CD4-positive, alpha-beta T cell treated with Interleukin-4 for 1 hour (primary cell): ENCODE measurements at regions not wholly inside any gene's neighbourhood (a gene's known extent, or its start where the extent isn't known, plus 50 kb on each side); places are given as distances from the start of the nearest gene placed in this dataset.
A peak's percentile ranks its signal among the peaks of the same experiment; 100 is the strongest.
"Not testable (repeated sequence)": the region's sequence is repeated elsewhere in the genome, so short reads cannot be mapped to it uniquely, and the experiment has no call there.

Source experiments
- DNase-seq, 2 donors: peaks; one replicate each; pipeline ENCODE4 v3.0.0-alpha.2; 2020 to 2022

DNA sequence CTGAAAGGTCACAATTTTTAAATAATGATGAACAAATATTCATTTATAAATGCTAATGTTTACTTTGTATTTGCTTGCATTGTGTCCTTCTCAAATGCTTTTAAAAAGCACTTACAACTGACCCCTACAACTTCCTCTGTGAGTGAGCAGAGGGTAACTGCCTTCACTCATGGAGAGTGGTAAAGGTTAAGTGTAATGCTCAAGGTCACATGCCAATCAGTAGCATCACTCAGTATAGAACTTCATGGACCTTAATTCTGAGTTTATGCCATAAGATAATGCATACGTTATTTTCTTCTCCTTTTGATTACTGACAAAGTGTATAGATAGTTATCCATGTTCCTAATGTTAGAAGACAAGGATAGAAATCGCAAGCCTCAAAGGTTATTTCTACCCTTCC lies 91.8 kb upstream of the SERTAD2 start:
- DNase-seq = no peak

GRCh38 chr2:64747690-64748091 lies 94.0 kb upstream of the SERTAD2 start:
- not testable (repeated sequence) for DNase-seq

DNA sequence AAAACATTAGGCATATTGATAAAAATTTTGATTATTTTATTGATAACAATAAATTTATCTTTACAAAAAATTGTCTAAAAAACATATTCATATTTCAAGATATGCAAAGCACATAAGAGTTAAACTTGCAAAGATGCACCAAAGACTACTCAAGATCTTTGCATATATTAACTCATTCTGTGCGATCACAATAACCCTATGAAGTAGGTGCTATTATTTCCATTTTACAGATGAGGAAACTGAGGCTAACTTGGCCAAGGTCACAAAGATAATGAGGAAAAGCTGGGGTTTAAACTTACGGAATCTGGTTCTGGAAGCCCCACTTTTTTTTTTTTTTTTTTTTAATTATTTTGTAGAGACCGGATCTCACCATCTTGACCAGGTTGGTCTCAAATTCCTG lies 94.4 kb upstream of the SERTAD2 start:
- DNase-seq = no peak

DNA sequence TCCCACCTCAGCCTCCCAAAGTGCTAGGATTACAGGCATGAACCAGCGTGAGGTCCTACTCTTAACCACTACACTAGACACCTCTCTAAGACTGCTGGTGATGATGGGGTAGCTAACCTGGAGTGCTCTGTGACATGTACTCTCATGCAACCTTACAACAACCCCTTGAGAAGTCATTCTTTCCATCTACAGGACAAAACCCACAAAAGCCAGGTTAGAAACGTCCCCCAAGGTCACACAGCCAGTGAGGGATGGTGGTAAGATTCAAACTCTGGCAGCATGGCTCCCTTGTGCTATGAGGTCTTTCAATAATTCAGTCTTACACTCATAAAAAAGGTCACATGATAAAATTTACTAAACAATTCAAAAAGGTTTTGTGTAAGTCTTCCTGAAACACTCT lies 94.8 kb upstream of the SERTAD2 start:
- no peak for DNase-seq

- DNase-seq = no peak
Measured at GRCh38 chr2:64749446-64749845, 95.7 kb upstream of the SERTAD2 start.

GRCh38 chr2:64750001-64750816 lies 96.5 kb upstream of the SERTAD2 start:
- DNase-seq = peak; percentile 26 to 45

GRCh38 chr2:64750817-64751285 lies 97.1 kb upstream of the SERTAD2 start:
- peak; percentile 99 for DNase-seq

GRCh38 chr2:64751286-64752260 lies 97.9 kb upstream of the SERTAD2 start:
- DNase-seq = peak; percentile 21 to 46

DNA sequence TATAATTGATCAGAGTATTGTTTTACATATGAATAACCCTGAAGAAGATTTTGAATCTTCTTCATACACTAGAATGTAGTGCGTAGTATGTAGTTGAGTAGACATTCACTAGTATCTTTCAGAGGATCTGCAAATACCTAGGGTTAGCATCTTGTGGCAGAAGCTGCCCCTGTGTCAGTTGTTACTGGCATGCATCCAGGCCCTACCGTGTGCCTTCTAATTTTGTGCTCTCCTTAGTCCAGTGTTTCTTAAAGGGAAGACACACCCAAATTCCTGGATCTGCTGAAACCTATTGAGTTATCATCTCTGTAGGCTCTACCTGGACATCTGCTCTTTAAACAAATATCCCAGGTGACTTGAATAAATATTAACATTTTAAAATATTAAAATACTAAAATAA lies 99.7 kb upstream of the SERTAD2 start:
- DNase-seq = no peak

DNA sequence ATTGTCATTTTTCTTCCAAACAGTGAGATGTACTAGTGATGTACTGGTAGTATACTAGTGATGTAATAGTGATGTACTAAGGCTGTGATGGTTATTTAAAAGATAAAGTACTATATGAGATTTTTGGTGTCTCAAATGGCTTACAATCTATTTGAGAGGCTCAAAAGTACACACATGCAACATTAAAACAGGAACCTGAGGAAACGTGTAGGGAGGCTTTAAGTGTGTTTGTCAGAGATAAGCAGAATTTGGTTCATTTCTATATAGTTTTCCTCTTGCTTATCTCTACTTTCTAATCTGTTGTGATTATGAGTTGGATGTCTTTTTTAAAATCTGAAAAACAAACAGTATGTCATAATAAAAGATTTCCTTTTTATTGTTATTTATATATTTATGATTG lies 100.9 kb upstream of the SERTAD2 start:
- DNase-seq = no peak

DNA sequence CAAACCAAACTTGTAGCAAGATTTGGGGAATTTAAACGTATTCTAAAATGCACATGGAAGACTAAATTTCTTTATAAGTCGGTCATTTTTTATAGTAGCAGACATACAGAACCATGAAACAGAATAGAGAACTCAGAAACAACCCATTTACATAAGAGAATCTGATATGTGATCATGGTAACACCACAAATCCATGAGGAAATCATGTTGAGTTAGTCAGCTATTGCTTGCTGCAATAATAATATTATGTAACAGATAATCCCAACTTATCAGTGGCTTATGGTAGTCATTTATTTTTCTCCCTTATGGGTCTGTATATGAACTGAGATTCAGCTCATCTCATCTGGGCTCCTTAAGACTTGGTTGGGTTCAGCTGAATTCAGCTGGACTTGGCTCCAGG lies 103.4 kb upstream of the SERTAD2 start:
- no peak for DNase-seq

DNA sequence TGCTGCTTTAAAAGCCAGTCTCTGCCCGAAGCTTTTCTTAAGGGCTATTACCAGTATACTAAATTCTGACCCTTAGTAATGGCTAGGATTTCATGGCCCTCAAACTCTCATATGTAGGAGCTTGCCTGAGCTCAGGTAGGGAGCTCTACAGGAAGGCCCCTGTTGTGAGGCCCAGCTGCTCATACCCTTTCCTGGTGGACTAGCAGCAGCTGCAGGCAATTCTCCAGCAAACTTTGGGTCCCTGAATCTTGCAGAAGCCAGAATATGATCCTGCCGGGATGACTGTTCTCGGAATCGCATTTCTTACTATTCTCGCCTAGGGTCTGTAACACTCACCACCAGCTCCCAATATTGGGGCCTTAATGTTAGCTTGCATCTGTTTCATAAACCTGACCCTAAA lies 106.4 kb upstream of the SERTAD2 start:
- DNase-seq = no peak

DNA sequence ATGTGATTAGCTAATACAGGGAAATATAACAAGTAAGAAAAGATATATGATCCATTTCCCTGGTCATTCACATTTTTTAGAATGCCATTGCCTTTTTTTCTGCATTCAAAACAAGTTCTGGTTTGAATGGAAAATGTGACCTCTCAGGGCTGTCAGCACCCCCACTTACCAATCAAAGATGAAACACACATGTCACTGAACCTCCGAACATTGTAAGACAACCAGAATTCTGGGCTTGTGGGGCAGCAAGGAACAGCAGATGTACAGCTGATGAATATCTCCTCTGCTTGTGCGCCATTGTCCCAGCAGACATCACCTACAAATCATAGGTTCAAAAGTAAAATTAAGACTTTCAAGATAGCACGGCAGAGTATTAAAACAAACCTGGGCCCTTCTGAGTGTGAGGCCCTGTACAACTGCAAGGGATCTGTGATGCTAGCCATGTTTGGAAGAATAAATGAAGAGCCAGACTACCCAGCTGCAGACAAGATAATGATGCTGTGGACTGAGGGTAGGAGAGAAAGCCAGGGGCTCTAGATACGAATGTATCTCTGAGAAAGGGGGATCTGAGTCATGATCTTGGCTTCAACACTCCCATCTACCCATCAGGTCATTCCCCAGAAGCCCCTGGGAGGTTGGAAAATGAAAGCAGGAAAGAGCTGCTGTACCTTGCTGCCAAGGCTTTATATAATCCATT lies 108.7 kb upstream of the SERTAD2 start:
- no peak for DNase-seq

GRCh38 chr2:64763126-64763525 lies 109.4 kb upstream of the SERTAD2 start:
- no peak for DNase-seq

DNA sequence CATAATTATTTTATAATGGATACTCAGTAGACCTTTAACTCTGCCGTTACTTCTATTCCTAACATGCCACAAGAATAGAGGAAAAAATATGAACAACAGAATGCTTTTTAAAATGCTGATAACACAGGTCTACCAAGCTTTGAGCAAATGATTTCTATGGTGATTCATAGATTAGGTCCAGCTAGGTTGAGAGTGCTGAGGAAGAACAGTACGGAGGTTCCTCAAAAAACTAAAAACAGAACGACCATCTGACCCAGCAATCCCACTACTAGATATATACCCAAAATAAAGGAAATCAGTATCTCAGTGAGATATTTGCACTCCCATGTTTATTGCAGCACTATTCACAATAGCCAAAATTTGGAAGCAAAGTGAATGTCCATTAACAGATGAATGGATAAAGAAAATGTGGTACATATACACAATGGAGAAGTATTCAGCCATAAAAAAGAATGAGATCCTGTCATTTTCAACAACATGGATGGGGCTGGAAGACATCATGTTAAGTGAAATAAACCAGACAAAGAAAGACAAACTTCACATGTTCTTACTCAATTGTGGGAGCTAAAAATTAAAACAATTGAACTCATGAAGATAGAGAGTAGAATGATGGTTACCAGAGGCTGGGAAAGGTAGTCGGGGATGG lies 111.6 kb upstream of the SERTAD2 start:
- no peak for DNase-seq

DNA sequence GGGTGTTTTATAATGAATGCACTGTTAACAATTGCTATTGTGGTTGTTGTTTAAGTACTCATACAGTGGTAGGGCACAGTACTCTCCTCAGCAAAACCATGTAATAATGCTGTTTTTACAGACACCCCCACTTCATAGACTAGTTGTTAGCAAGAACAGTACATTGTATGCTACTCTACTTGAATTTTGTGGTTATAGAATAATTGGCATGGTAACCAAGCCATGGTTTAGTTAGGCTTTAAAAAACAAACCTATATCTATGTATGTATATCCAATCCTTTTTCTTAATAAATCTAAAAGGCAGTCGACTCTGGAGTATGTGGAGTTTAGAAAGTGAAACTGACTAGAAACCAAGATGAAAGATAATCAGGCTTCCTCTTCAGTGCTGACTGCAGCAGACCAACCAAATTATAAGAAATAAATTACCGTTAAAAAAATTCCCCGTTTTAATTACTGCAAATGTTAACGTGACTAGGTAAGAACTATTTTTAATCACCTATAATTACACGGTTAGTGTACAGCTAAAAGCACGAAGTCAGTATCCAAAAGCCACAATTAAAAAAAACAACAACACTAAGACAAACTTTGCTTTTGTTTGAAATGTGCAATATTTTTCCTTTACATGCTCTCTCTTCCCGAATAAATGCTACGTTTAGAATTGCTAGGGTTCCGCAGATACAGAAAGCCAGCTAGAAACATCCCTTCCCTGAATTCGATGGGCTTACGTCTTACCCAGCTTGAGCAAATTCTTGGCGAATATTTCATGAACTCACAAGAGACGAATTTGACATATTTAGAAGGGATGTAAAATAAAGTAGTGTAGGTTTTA lies 113.3 kb upstream of the SERTAD2 start:
- peak in 1 of 2 donors; percentile 87 for DNase-seq

- peak; percentile 86 to 88 for DNase-seq
Measured at GRCh38 chr2:64767670-64768468, 114.2 kb upstream of the SERTAD2 start.

DNA sequence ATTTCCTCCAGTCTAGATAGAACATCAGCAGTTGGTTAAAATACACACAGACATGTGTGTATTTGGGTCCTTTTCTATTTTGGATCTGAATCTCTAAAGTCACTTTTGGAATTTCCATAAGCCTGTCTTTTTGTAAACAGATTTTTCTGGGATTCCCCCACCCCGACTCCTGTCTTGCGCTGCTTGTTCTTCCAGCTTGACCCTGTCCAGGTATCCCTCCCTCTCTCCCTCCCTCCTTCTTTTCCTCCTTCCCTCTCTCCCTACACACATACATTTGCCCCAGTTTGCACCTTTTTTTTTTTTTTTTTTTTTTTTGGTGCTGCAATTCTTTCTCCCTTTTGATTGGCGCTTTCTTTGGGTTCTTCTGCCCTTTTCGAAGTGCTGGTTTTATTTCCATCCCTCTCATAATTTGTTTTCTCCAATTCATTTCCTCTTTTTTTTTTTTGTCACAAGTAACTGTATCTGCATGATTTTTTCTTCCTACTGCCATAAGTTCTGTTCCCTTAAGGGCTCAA lies 114.8 kb upstream of the SERTAD2 start:
- no peak for DNase-seq

- DNase-seq = no peak
Measured at GRCh38 chr2:64769392-64770044, 115.8 kb upstream of the SERTAD2 start.
